ENCODE measurements at regions not wholly inside any gene's neighbourhood (a gene's known extent, or its start where the extent isn't known, plus 50 kb on each side); places are given as distances from the start of the nearest gene placed in this dataset.
"Not testable (repeated sequence)": the region's sequence is repeated elsewhere in the genome, so short reads cannot be mapped to it uniquely, and the experiment has no call there.

GRCh38 chrX:142327182-142327581 lies 122.1 kb upstream of the MAGEC2 start:
- H3K9me3 ChIP-seq (ENCODE audit: severe bottlenecking), result no peaks in the 10 kb centered on the region
- peaks cover 19% of the 10 kb centered on the region for H3K27me3 ChIP-seq (ENCODE audit: insufficient read depth, low read depth, severe bottlenecking)
- H3K27ac ChIP-seq, result no peak overlapping the region
- DNase-seq, result no peak
- no peak for TF ChIP-seq CTCF (IDR thresholded peaks at IDR 0.05; ENCODE audit: low read depth, low read length)
- no peak overlapping the region for H3K4me3 ChIP-seq (ENCODE audit: low read depth, low read length)
- no peaks in the 10 kb centered on the region for H3K36me3 ChIP-seq

- no peak for DNase-seq
- H3K36me3 ChIP-seq, result no peaks in the 10 kb centered on the region
- H3K27ac ChIP-seq, result no peak overlapping the region
- no peak for TF ChIP-seq CTCF (IDR thresholded peaks at IDR 0.05; ENCODE audit: low read depth, low read length)
- no peak overlapping the region for H3K4me3 ChIP-seq (ENCODE audit: low read depth, low read length)
- peaks cover 31% of the 10 kb centered on the region for H3K27me3 ChIP-seq (ENCODE audit: insufficient read depth, low read depth, severe bottlenecking)
- H3K9me3 ChIP-seq (ENCODE audit: severe bottlenecking), result no peaks in the 10 kb centered on the region
These were observed 107.5 kb upstream of the MAGEC2 start for GRCh38 chrX:142312591-142312990.

- H3K9me3 ChIP-seq (ENCODE audit: severe bottlenecking), result no peaks in the 10 kb centered on the region
- no peaks in the 10 kb centered on the region for H3K36me3 ChIP-seq
- TF ChIP-seq CTCF (IDR thresholded peaks at IDR 0.05; ENCODE audit: low read depth, low read length), result no peak
- H3K27ac ChIP-seq, result no peak overlapping the region
- DNase-seq, result no peak
- H3K27me3 ChIP-seq (ENCODE audit: insufficient read depth, low read depth, severe bottlenecking), result peaks cover 37% of the 10 kb centered on the region
- no peak overlapping the region for H3K4me3 ChIP-seq (ENCODE audit: low read depth, low read length)
These were observed 94.3 kb upstream of the MAGEC2 start for GRCh38 chrX:142299406-142299805.

- no peak for TF ChIP-seq CTCF (IDR thresholded peaks at IDR 0.05; ENCODE audit: low read depth, low read length)
- H3K27me3 ChIP-seq (ENCODE audit: insufficient read depth, low read depth, severe bottlenecking), result peaks cover 42% of the 10 kb centered on the region
- H3K4me3 ChIP-seq (ENCODE audit: low read depth, low read length), result no peak overlapping the region
- H3K27ac ChIP-seq, result no peak overlapping the region
- no peak for DNase-seq
- no peaks in the 10 kb centered on the region for H3K9me3 ChIP-seq (ENCODE audit: severe bottlenecking)
- H3K36me3 ChIP-seq, result no peaks in the 10 kb centered on the region
These were observed 91.3 kb upstream of the MAGEC2 start for GRCh38 chrX:142296421-142296820.

GRCh38 chrX:142295190-142295589 lies 90.1 kb upstream of the MAGEC2 start:
- Histone ChIP-seq H3K27me3 (ENCODE audit: insufficient read depth, low read depth, severe bottlenecking) (peaks cover 52% of the 10 kb centered on the region), H3K27ac (no peak overlapping the region), H3K9me3 (ENCODE audit: severe bottlenecking) (no peaks in the 10 kb centered on the region), H3K36me3 (no peaks in the 10 kb centered on the region), H3K4me3 (ENCODE audit: low read depth, low read length) (no peak overlapping the region)
- DNase-seq, result no peak
- no peak for TF ChIP-seq CTCF (IDR thresholded peaks at IDR 0.05; ENCODE audit: low read depth, low read length)

- H3K4me3 ChIP-seq (ENCODE audit: low read depth, low read length); H3K36me3 ChIP-seq; DNase-seq; H3K27ac ChIP-seq; H3K9me3 ChIP-seq (ENCODE audit: severe bottlenecking): not testable (repeated sequence)
- peaks cover 24% of the 10 kb centered on the region for H3K27me3 ChIP-seq (ENCODE audit: insufficient read depth, low read depth, severe bottlenecking)
These were observed 65.1 kb upstream of the MAGEC2 start for GRCh38 chrX:142270166-142270565.
